ENCODE measurements at regions not wholly inside any gene's neighbourhood (a gene's known extent, or its start where the extent isn't known, plus 50 kb on each side); places are given as distances from the start of the nearest gene placed in this dataset.
A peak's percentile ranks its signal among the peaks of the same experiment; 100 is the strongest.
"Not testable (repeated sequence)": the region's sequence is repeated elsewhere in the genome, so short reads cannot be mapped to it uniquely, and the experiment has no call there.

- intact Hi-C loops (cut with DNase I): no loop called here
- peak in 1 of 4 donors; percentile 7 for DNase-seq
- no peaks in the 10 kb centered on the region for H3K9me3 ChIP-seq
These were observed 2325.6 kb upstream of the PCDH20 start for GRCh38 chr13:63741029-63741813.

DNA sequence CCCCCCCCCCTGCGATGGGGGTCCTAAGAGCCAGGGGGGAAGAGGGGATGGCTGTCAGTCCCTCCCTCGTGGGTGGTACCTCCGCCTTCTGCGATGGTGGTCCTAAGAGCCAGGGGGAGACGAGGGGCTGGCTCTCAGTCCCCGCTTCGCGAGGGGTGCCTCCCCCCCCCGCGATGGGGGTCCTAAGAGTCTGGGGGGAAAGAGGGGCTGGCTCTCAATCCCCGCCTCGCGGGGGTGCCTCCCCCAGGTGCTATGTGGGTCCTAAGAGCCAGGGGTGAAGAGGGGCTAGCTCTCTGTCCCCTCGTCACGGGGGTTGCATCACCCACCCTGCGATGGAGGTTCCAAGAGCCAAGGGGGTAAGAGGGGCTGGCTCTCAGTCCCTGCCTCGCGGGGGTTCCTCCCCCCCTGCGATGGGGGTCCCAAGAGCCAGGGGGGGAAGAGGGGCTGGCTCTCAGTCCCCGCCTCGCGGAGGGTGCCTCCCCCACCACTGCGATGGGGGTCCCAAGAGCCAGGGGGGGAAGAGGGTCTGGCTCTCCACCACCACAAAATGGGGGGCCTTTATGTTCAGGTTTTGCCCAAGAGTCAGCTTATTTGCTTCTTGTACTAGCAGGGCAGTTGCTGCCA, 2323.6 kb upstream of the PCDH20 start:
- H3K4me3 ChIP-seq; H3K4me1 ChIP-seq; H3K9me3 ChIP-seq; intact Hi-C loops (cut with DNase I); H3K36me3 ChIP-seq (replicated peaks in 1 of 2; ENCODE audit: insufficient read depth in 1 of 2, low read depth in 2 of 2); H3K27me3 ChIP-seq; ATAC-seq; H3K27ac ChIP-seq: not testable (repeated sequence)
- 94 to 100% methylated on average over 2 to 13 of the region's 23 CpGs for WGBS, 2 donors
- peak in 1 of 4 donors; percentile 8 for DNase-seq

More at GRCh38 chr13:63741029-63741813, 2325.6 kb upstream of the PCDH20 start:
- ATAC-seq: no peak
- Histone ChIP-seq H3K4me1 (no peaks in the 10 kb centered on the region), H3K36me3 (replicated peaks in 1 of 2; ENCODE audit: insufficient read depth in 1 of 2, low read depth in 2 of 2) (no peaks in the 10 kb centered on the region), H3K27me3 (no peaks in the 10 kb centered on the region), H3K27ac (no peak overlapping the region), H3K4me3 (no peak overlapping the region)
- TF ChIP-seq POLR2A (IDR thresholded peaks at IDR 0.05): no peak
- TF ChIP-seq, protein P1, sequence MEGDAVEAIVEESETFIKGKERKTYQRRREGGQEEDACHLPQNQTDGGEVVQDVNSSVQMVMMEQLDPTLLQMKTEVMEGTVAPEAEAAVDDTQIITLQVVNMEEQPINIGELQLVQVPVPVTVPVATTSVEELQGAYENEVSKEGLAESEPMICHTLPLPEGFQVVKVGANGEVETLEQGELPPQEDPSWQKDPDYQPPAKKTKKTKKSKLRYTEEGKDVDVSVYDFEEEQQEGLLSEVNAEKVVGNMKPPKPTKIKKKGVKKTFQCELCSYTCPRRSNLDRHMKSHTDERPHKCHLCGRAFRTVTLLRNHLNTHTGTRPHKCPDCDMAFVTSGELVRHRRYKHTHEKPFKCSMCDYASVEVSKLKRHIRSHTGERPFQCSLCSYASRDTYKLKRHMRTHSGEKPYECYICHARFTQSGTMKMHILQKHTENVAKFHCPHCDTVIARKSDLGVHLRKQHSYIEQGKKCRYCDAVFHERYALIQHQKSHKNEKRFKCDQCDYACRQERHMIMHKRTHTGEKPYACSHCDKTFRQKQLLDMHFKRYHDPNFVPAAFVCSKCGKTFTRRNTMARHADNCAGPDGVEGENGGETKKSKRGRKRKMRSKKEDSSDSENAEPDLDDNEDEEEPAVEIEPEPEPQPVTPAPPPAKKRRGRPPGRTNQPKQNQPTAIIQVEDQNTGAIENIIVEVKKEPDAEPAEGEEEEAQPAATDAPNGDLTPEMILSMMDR (IDR thresholded peaks at IDR 0.05): no peak
- WGBS, 2 donors: 93 to 94% methylated on average over 21 to 26 of the region's 36 CpGs

DNA sequence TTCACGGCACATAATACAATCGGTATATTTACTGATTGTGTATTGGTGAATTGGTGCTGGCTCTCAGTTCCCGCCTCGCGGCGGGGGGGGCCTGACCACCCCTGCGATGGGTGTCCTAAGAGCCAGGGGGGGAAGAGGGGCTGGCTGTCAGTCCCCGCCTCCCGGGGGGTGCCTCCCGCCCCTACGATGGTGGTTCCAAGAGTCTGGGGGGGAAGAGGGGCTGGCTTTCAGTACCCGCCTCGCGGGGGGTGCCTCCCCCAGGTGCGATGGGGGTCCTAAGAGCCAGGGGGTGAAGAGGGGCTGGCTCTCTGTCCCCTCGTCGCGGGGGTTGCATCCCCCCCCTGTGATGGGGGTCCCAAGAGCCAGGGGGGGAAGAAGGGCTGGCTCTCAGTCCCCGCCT, 2321.8 kb upstream of the PCDH20 start:
- intact Hi-C loops (cut with DNase I): no loop called here
- H3K27ac ChIP-seq: no peak overlapping the region
- no peaks in the 10 kb centered on the region for H3K9me3 ChIP-seq
- H3K36me3 ChIP-seq (replicated peaks in 1 of 2; ENCODE audit: insufficient read depth in 1 of 2, low read depth in 2 of 2): no peaks in the 10 kb centered on the region
- no peak for ATAC-seq
- no peak overlapping the region for H3K4me3 ChIP-seq
- 90 to 92% methylated on average over 14 to 15 of the region's 19 CpGs for WGBS, 2 donors
- TF ChIP-seq, protein P1 (IDR thresholded peaks at IDR 0.05): no peak
- TF ChIP-seq POLR2A (IDR thresholded peaks at IDR 0.05): no peak
- peak in 1 of 4 donors; percentile 7 for DNase-seq
- no peaks in the 10 kb centered on the region for H3K4me1 ChIP-seq
- no peaks in the 10 kb centered on the region for H3K27me3 ChIP-seq

GRCh38 chr13:63731896-63732295, 2316.2 kb upstream of the PCDH20 start:
- no peak for TF ChIP-seq POLR2A (IDR thresholded peaks at IDR 0.05)
- TF ChIP-seq, protein P1 (IDR thresholded peaks at IDR 0.05): no peak
- 33 to 35% methylated on average over 3 of the region's 3 CpGs for WGBS, 2 donors
- Histone ChIP-seq H3K9me3 (peaks cover 0 to 3% (median 0%) of the 10 kb centered on the region in 3 donors), H3K4me1 (no peaks in the 10 kb centered on the region), H3K36me3 (replicated peaks in 1 of 2; ENCODE audit: insufficient read depth in 1 of 2, low read depth in 2 of 2) (no peaks in the 10 kb centered on the region), H3K27ac (peak overlapping the region in 1 of 4 donors; percentile 26), H3K4me3 (no peak overlapping the region), H3K27me3 (no peaks in the 10 kb centered on the region)
- ATAC-seq (peak; percentile 74), DNase-seq (peak in 1 of 4 donors; percentile 18)
- intact Hi-C loops (cut with DNase I): no loop called here

DNA sequence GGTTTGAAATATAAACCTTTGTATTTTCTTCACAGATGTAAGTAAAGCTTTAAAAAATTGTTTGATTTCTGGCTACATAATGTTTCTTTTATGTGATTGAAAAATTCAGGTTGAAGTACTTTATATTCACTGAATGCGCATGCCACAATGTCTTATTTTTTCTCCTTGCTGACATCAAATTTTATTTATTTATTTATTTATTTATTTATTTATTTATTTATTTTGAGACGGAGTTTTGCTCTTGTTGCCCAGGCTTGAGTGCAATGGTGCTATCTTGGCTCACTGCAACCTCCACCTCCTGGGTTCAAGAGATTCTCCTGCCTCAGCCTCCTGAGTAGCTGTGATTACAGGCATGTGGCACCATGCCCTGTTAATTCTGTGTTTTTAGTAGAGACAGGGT, 2296.5 kb upstream of the PCDH20 start:
- DNase-seq; H3K27ac ChIP-seq; H3K4me3 ChIP-seq; H3K4me1 ChIP-seq; H3K9me3 ChIP-seq; ATAC-seq; H3K27me3 ChIP-seq; intact Hi-C loops (cut with DNase I); H3K36me3 ChIP-seq (replicated peaks in 1 of 2; ENCODE audit: insufficient read depth in 1 of 2, low read depth in 2 of 2): not testable (repeated sequence)
- WGBS, 2 donors: 50 to 80% methylated on average over 2 of the region's 2 CpGs
